ENCODE measurements at regions not wholly inside any gene's neighbourhood (a gene's known extent, or its start where the extent isn't known, plus 50 kb on each side); places are given as distances from the start of the nearest gene placed in this dataset.

DNA sequence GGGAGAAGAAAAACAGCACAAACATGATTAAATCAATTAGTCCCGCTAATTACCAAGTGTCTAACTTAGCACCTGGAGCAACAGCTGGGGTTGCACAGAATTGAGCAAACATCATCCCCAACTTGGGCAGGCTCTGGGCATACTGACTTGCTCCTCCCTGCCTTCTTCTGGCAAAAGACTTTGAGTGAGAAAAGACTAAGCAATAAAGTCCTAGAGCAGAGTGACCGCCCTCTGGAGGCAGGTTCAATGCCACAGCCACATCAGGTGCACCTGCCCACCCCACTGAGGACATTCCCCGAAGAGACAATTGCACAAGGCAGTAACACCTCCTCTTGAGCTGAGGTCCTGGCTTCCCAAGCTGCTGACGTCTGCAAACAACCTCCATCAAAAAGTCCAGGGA lies 358.3 kb downstream of the SOX9 start:
- DNase-seq = no peak

DNA sequence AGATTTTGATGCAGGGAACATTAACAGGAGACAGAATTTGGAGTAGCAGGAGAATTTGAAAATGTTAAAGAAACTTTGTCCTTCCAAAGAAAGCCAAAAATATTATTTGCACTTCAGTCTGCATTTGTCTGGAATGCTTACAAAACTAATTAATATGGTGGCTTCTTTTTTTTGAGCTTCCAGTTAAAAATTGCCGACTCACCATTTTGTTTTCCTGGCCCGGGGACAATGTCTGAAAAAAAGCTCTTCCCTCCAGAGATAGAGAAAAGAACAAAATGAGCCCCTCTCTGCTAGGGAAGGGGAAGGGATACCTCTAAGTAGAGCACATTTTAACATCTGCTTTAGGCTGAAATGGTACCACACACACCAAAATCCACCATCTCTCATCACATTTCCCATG lies 360.8 kb downstream of the SOX9 start:
- DNase-seq = no peak

DNA sequence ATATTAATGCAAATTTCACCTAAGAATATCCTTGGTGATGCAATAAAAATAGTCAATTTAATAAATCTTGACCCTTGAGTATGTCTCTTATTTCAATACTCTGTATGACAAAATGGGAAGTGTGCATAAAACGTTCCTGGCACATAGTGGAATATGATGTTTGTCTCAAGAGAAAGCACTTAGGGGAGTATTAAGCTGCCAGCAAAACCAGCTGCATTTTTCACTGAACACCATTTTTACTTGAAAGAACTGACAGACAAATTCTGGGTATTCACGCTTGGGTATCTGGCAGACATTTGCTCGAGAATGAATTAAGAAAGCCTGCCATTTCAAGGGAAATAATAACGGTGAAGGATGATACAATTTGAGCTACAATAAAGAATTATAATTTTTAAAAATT lies 364.8 kb downstream of the SOX9 start:
- DNase-seq = no peak

GRCh38 chr17:72486806-72487205 lies 366.0 kb downstream of the SOX9 start:
- no peak for DNase-seq

GRCh38 chr17:72487731-72488494 lies 367.1 kb downstream of the SOX9 start:
- DNase-seq = no peak

GRCh38 chr17:72488555-72489271 lies 367.9 kb downstream of the SOX9 start:
- DNase-seq = no peak

DNA sequence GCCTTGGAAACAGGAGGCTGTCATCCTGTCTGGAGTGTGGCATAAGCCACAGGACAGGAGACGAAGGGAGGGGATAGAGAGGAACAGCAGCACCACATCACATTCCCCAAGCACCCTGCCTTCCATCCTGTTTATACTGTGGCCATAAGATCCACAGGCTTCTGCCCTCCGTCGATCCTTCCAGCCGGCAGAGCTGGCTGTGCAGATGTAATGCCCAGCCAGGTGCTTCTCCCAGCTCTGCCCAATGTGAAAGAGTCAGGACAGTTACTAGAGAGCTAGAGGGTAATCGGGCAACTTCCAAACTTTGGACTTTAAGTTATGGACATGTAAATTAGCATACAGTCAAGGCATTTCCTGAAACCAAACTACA lies 368.4 kb downstream of the SOX9 start:
- DNase-seq = no peak

DNA sequence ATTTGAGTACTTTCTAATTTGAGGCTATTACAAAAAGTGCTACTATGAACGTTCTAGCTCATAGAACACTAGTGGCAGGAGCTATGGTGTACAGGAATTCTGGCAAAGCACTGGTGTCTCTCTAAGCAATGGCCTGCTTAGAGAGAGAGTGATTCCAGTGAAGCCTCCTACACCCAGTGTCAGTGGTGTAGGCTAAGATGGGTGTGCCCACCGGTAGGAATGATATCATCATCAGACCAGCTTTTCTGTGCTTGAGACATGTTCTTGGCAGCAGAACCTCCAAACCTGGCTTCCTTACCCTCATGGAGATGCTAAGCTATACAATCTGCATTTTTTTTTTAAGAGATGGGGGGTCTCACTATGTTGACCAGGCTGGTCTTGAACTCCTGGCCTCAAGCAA lies 370.3 kb downstream of the SOX9 start:
- DNase-seq = no peak

GRCh38 chr17:72492494-72492893 lies 371.7 kb downstream of the SOX9 start:
- DNase-seq = no peak

DNA sequence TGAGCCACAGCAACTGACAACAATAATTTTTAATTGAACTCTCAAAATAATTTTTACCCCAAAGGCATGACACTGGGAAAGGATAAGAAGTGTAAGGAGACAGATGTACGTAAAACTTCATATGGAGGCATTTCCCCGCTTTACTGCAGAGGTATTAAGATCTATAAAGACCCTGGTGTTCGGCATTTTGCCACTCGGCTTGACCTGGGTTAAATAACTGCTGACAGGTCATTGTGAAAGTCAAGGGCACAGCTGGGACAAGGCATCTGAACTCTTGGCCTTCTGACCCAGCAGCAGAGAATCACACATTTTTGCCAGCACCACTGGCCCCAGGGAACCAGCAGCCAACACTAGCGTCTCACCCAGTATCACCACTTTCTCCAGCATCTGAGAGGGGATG lies 372.1 kb downstream of the SOX9 start:
- DNase-seq = no peak

- DNase-seq = no peak
These were observed 373.7 kb downstream of the SOX9 start for GRCh38 chr17:72494566-72494965.

DNA sequence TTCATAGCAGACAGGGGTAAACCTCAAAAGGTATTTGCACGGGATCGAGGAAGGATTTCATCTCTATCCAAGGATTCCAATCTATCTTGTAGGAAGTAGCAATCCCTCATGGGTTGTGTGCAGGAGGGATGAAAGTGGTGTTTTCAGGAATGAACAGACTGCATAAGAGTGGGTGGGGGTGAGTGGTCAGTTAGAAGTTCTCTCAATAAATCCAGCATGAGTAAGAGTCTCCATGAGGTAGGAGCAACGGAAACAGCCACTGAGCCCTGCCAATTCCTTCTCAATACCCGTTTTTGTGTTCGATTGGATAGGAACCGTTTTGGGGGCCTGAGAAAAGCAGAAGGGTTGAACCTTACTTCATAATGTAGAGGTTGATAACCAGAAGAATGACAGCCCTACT lies 375.6 kb downstream of the SOX9 start:
- DNase-seq = no peak

- DNase-seq = no peak
These were observed 377.1 kb downstream of the SOX9 start for GRCh38 chr17:72497915-72498314.

- no peak for DNase-seq
These were observed 377.8 kb downstream of the SOX9 start for GRCh38 chr17:72498364-72499210.

GRCh38 chr17:72501404-72502370 lies 380.9 kb downstream of the SOX9 start:
- DNase-seq = no peak

- no peak for DNase-seq
These were observed 381.8 kb downstream of the SOX9 start for GRCh38 chr17:72502371-72503341.

DNA sequence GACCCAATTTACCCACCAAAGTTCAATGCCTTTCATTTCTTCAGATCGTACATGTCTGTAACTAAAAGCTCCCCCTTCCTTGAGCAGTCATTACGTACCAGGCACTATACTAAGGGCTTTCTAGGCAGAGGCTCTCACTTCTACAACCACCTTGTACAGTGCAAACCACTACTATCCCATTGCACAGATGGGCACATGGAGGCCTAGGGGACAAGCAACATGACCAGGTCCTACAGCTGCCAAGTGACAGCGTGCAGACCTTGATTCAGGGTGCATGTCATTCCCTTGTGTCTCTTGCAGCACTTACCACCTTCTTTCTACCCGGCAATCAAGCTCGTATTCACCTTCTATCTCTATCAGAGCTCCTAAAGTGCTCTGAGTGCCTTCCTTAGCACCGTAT lies 382.7 kb downstream of the SOX9 start:
- DNase-seq = no peak

GRCh38 chr17:72504783-72505182 lies 384.0 kb downstream of the SOX9 start:
- DNase-seq = no peak

GRCh38 chr17:72506773-72507172 lies 386.0 kb downstream of the SOX9 start:
- no peak for DNase-seq

DNA sequence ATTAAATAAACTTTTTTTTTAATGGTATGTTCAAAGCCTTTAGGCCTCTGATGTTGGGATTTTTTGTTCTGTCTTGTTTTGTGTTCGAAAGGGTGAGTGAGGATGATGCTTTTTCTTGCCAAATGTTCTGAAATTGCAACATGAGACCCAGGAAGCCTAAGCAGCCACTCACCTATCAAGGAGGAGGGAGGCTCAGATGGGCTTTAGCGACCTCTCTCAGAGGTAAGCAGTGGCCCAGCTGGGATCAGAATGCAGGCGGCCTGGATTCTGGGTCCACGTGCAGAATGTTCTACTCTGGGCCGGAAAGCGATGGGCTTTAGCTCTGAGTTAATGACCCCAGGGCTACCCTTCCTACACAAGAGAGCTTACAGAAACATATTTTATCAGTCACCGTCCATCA lies 386.6 kb downstream of the SOX9 start:
- no peak for DNase-seq

DNA sequence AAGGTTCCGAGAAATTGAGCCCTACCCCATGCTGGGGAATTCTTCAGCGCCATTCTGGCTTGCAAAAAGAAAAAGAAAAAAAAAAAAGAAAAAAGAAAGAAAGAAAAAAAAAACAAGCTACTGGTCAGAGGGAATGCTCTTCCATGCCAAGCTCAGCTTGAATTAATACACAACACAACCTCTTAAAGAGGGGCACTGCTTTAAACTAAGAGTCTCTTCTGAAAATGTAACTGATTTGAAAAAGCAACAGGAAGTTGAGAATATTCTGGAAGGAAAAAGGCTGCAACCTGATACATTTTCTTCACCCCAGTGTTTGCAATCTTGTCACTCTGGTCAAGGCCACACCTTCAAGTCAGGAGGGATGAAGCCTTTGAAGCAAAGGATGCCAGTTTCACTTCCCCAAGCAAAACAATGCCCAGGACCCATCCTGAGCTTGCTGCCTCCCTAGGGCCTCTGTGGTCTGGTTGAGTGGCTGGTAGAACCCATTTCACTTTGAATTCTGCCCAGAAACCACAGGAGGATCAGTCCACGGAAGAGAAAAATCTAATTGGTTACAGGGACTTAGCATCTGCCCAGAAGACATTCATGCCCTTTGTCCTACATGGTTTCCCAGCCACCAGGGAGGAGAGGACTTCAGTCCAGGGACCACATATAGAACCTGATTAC lies 389.7 kb downstream of the SOX9 start:
- no peak for DNase-seq

Measured in stimulated activated CD4-positive, alpha-beta T cell treated with anti-CD3 and anti-CD28 coated beads, Interleukin-2, amount 100 ng/mL, for 24 hours (primary cell).